Lower leg skin (tissue), 3 donors: ENCODE measurements at regions not wholly inside any gene's neighbourhood (a gene's known extent, or its start where the extent isn't known, plus 50 kb on each side); places are given as distances from the start of the nearest gene placed in this dataset.

Source experiments
- POLR2A ChIP-seq, 2 donors: fragments of 450-650 bp; IDR thresholded peaks; one replicate each; pipeline ENCODE4 v1.6.1; 2016 to 2017; ENCODE audit warnings: antibody characterized with exemption in 2 of 2, mild to moderate bottlenecking in 1 of 2, moderate library complexity in 1 of 2
- TF ChIP-seq, protein P1 (sequence below), 3 donors: fragments of 450-650 bp; IDR thresholded peaks; one replicate each; pipeline ENCODE4 v1.5.1; 2016; ENCODE audit warnings: antibody characterized with exemption in 3 of 3, mild to moderate bottlenecking in 3 of 3, moderate library complexity in 2 of 3

DNA sequence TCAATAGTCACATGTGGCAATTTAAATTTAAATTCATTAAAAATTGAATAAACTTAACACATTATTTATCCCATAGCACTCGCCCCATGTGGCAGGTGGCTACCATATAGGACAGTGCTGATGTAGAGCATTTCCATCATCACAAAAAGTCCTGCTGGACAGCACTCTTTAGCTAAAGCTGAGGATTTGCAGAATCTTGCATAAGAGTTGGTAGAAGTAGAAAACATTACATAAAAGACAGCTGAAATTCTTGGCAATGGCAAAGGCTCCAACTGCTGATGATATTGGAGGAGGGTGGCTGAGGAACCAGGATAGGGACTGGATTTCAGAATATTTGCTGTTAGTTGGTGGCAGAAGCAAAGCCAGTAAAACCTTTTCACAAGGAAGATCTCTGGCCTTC lies 230.7 kb upstream of the SATB1 start:
- TF ChIP-seq POLR2A (IDR thresholded peaks at IDR 0.05): no peak
- TF ChIP-seq, protein P1, sequence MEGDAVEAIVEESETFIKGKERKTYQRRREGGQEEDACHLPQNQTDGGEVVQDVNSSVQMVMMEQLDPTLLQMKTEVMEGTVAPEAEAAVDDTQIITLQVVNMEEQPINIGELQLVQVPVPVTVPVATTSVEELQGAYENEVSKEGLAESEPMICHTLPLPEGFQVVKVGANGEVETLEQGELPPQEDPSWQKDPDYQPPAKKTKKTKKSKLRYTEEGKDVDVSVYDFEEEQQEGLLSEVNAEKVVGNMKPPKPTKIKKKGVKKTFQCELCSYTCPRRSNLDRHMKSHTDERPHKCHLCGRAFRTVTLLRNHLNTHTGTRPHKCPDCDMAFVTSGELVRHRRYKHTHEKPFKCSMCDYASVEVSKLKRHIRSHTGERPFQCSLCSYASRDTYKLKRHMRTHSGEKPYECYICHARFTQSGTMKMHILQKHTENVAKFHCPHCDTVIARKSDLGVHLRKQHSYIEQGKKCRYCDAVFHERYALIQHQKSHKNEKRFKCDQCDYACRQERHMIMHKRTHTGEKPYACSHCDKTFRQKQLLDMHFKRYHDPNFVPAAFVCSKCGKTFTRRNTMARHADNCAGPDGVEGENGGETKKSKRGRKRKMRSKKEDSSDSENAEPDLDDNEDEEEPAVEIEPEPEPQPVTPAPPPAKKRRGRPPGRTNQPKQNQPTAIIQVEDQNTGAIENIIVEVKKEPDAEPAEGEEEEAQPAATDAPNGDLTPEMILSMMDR (IDR thresholded peaks at IDR 0.05): no peak
